ENCODE measurements at regions not wholly inside any gene's neighbourhood (a gene's known extent, or its start where the extent isn't known, plus 50 kb on each side); places are given as distances from the start of the nearest gene placed in this dataset.

DNA sequence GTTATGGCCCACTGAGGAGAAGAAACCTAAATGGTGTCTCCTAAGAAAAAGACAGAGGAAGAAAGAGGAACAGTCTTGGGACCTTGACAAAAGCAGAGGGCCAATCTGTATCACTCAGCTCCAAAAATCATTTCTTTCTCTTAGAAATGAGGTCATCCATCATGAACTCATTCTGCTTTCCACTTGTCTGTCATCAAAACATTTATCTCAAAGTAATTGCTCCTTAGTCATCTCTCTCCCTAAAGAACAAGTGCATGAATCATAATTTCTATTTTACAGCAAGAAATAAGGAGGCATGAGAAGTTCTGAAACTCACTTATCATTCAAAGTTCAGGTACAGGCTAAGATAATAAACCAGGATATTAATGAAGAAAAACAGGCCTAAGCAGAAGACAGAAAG lies 375.6 kb downstream of the KCNA4 start:
- H4K20me1 ChIP-seq (ENCODE audit: insufficient read depth, low read length): no peaks in the 10 kb centered on the region
- H3K4me2 ChIP-seq (ENCODE audit: insufficient read depth, low read length): no peak overlapping the region
- H3K27ac ChIP-seq (ENCODE audit: low read length): no peak overlapping the region
- H3K36me3 ChIP-seq (ENCODE audit: insufficient read depth, low read length): no peaks in the 10 kb centered on the region
- TF ChIP-seq EZH2 (IDR thresholded peaks at IDR 0.05; ENCODE audit: borderline replicate concordance, low read depth, low read length, severe bottlenecking): no peak
- TF ChIP-seq, protein P1, sequence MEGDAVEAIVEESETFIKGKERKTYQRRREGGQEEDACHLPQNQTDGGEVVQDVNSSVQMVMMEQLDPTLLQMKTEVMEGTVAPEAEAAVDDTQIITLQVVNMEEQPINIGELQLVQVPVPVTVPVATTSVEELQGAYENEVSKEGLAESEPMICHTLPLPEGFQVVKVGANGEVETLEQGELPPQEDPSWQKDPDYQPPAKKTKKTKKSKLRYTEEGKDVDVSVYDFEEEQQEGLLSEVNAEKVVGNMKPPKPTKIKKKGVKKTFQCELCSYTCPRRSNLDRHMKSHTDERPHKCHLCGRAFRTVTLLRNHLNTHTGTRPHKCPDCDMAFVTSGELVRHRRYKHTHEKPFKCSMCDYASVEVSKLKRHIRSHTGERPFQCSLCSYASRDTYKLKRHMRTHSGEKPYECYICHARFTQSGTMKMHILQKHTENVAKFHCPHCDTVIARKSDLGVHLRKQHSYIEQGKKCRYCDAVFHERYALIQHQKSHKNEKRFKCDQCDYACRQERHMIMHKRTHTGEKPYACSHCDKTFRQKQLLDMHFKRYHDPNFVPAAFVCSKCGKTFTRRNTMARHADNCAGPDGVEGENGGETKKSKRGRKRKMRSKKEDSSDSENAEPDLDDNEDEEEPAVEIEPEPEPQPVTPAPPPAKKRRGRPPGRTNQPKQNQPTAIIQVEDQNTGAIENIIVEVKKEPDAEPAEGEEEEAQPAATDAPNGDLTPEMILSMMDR (IDR thresholded peaks at IDR 0.05; ENCODE audit: borderline replicate concordance, extremely low read depth, low read length, poor library complexity, severe bottlenecking): no peak
- no peaks in the 10 kb centered on the region for H3K79me2 ChIP-seq (ENCODE audit: insufficient read depth, low read length)
- H2AFZ ChIP-seq (ENCODE audit: low read depth, low read length): no peak overlapping the region
- H3K4me3 ChIP-seq (ENCODE audit: low read depth in 1 of 2, low read length in 2 of 2): no peak overlapping the region
- no peaks in the 10 kb centered on the region for H3K4me1 ChIP-seq (ENCODE audit: insufficient read depth, low read length)
- no peak overlapping the region for H3K9ac ChIP-seq (ENCODE audit: low read depth, low read length)
- no peaks in the 10 kb centered on the region for H3K9me3 ChIP-seq (ENCODE audit: insufficient read depth, low read length, severe bottlenecking)
- no peak for ATAC-seq (ENCODE audit: insufficient read depth, low read depth)
- no peak for DNase-seq
- no peaks in the 10 kb centered on the region for H3K27me3 ChIP-seq (ENCODE audit: insufficient read depth, low read length, poor library complexity)

DNA sequence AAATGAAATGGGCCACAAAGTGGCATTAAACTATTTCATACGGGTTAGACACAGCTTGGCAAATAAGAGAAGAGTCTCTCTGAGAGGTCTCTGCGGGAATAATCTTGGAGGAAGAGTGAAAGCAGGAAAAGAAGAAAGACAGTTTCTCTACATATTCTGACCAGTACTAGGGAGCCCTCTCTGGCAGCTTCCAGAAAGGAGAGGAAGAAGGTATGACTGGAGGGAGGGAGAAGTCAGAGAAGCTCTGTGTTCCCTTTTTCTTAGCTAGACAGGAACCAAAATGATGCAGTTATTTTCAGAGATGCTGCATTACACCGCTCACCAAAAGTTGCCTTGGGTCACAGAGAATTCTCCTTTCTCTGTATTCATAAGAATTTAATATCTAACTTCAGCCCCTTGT lies 382.1 kb downstream of the KCNA4 start:
- ATAC-seq (ENCODE audit: insufficient read depth, low read depth): no peak
- Histone ChIP-seq H3K27me3 (ENCODE audit: insufficient read depth, low read length, poor library complexity) (no peaks in the 10 kb centered on the region), H3K4me3 (ENCODE audit: low read depth in 1 of 2, low read length in 2 of 2) (no peak overlapping the region), H3K79me2 (ENCODE audit: insufficient read depth, low read length) (no peaks in the 10 kb centered on the region), H3K4me1 (ENCODE audit: insufficient read depth, low read length) (no peaks in the 10 kb centered on the region), H4K20me1 (ENCODE audit: insufficient read depth, low read length) (no peaks in the 10 kb centered on the region), H3K9ac (ENCODE audit: low read depth, low read length) (no peak overlapping the region), H3K36me3 (ENCODE audit: insufficient read depth, low read length) (no peaks in the 10 kb centered on the region), H3K27ac (ENCODE audit: low read length) (no peak overlapping the region), H3K9me3 (ENCODE audit: insufficient read depth, low read length, severe bottlenecking) (no peaks in the 10 kb centered on the region), H3K4me2 (ENCODE audit: insufficient read depth, low read length) (no peak overlapping the region), H2AFZ (ENCODE audit: low read depth, low read length) (no peak overlapping the region)
- no peak for TF ChIP-seq EZH2 (IDR thresholded peaks at IDR 0.05; ENCODE audit: borderline replicate concordance, low read depth, low read length, severe bottlenecking)
- TF ChIP-seq, protein P1 (IDR thresholded peaks at IDR 0.05; ENCODE audit: borderline replicate concordance, extremely low read depth, low read length, poor library complexity, severe bottlenecking): no peak
- DNase-seq: no peak

DNA sequence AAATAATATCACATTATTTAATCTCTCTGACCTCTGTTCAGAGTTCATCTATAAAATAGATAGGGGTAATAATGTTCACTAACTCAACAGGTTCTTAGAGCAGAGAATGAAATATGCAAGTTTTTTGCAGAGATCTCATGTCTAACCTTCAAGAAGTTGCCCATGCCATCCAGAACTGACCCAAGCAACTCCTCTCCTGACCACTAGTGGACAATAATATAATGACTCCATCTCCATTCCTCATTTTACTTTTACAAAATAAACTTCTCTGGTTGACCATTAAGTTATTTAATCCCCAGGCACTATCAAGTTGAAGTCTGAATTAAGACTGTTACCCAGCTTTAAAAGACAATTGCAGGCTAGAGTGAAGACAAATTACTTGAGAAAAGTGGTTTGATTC lies 382.6 kb downstream of the KCNA4 start:
- Histone ChIP-seq H3K79me2 (ENCODE audit: insufficient read depth, low read length) (no peaks in the 10 kb centered on the region), H3K4me3 (ENCODE audit: low read depth in 1 of 2, low read length in 2 of 2) (no peak overlapping the region), H3K27ac (ENCODE audit: low read length) (no peak overlapping the region), H3K27me3 (ENCODE audit: insufficient read depth, low read length, poor library complexity) (no peaks in the 10 kb centered on the region), H4K20me1 (ENCODE audit: insufficient read depth, low read length) (no peaks in the 10 kb centered on the region), H3K4me1 (ENCODE audit: insufficient read depth, low read length) (no peaks in the 10 kb centered on the region), H2AFZ (ENCODE audit: low read depth, low read length) (no peak overlapping the region), H3K9ac (ENCODE audit: low read depth, low read length) (no peak overlapping the region), H3K4me2 (ENCODE audit: insufficient read depth, low read length) (no peak overlapping the region), H3K9me3 (ENCODE audit: insufficient read depth, low read length, severe bottlenecking) (no peaks in the 10 kb centered on the region), H3K36me3 (ENCODE audit: insufficient read depth, low read length) (no peaks in the 10 kb centered on the region)
- TF ChIP-seq, protein P1 (IDR thresholded peaks at IDR 0.05; ENCODE audit: borderline replicate concordance, extremely low read depth, low read length, poor library complexity, severe bottlenecking): no peak
- TF ChIP-seq EZH2 (IDR thresholded peaks at IDR 0.05; ENCODE audit: borderline replicate concordance, low read depth, low read length, severe bottlenecking): no peak
- ATAC-seq (ENCODE audit: insufficient read depth, low read depth) (no peak), DNase-seq (no peak)

DNA sequence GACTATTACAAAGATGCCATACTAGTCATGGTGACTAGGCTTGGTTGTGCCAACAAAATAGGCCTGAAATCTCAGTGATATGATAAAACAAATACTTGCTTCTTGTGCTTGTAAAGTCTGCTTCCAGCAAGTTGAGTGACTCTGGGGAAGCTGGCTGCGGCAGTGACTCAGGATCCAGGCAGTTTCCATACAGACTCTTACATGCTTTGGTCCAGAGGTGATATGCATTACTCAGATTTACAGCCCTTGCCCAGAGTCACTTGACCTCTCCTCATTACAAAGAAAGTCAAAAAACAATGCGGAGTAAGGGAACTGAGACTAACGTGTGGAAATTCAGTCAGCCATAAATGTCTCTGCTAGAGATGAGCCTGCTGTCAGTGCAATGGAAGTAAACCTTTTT lies 387.5 kb downstream of the KCNA4 start:
- H3K4me1 ChIP-seq (ENCODE audit: insufficient read depth, low read length): no peaks in the 10 kb centered on the region
- no peaks in the 10 kb centered on the region for H3K9me3 ChIP-seq (ENCODE audit: insufficient read depth, low read length, severe bottlenecking)
- H3K4me2 ChIP-seq (ENCODE audit: insufficient read depth, low read length): no peak overlapping the region
- TF ChIP-seq, protein P1 (IDR thresholded peaks at IDR 0.05; ENCODE audit: borderline replicate concordance, extremely low read depth, low read length, poor library complexity, severe bottlenecking): no peak
- no peak for TF ChIP-seq EZH2 (IDR thresholded peaks at IDR 0.05; ENCODE audit: borderline replicate concordance, low read depth, low read length, severe bottlenecking)
- H3K36me3 ChIP-seq (ENCODE audit: insufficient read depth, low read length): no peaks in the 10 kb centered on the region
- H3K27ac ChIP-seq (ENCODE audit: low read length): no peak overlapping the region
- H3K9ac ChIP-seq (ENCODE audit: low read depth, low read length): no peak overlapping the region
- no peaks in the 10 kb centered on the region for H4K20me1 ChIP-seq (ENCODE audit: insufficient read depth, low read length)
- H3K4me3 ChIP-seq (ENCODE audit: low read depth in 1 of 2, low read length in 2 of 2): no peak overlapping the region
- no peak overlapping the region for H2AFZ ChIP-seq (ENCODE audit: low read depth, low read length)
- ATAC-seq (ENCODE audit: insufficient read depth, low read depth) (no peak), DNase-seq (no peak)
- H3K79me2 ChIP-seq (ENCODE audit: insufficient read depth, low read length): no peaks in the 10 kb centered on the region
- H3K27me3 ChIP-seq (ENCODE audit: insufficient read depth, low read length, poor library complexity): no peaks in the 10 kb centered on the region

Measured in DND-41 (cell line).